ENCODE measurements at regions not wholly inside any gene's neighbourhood (a gene's known extent, or its start where the extent isn't known, plus 50 kb on each side); places are given as distances from the start of the nearest gene placed in this dataset.

DNA sequence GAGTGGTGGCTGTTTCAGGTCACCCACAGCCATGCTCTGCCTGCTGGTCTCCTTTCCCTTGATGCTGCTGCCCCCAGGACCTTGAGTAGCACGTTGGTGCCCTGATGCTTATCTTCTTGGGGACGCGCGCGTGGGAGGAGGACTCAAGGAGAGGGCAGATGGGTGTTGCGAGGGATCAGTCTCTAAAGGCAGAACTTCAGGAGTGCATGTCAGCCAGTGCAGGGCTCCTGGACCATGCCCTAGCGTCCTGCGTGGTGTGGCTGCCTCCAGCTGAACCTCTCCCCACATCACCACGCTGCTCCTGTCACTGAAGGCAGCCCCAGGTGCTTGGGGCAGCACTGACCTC is 62.5 kb upstream of the GLI2 start:
- TF ChIP-seq POLR2AphosphoS5 (IDR thresholded peaks at IDR 0.05; ENCODE audit: low read depth, low read length), result no peak
- TF ChIP-seq POLR2A (IDR thresholded peaks at IDR 0.05; ENCODE audit: low read depth, low read length), result no peak
- no peak for TF ChIP-seq SPI1 (IDR thresholded peaks at IDR 0.05; ENCODE audit: low read depth, low read length)
- no peak for TF ChIP-seq POU2F2 (IDR thresholded peaks at IDR 0.05; ENCODE audit: low read depth, low read length)
- no peak for TF ChIP-seq TAF1 (IDR thresholded peaks at IDR 0.05; ENCODE audit: low read depth, low read length)

Measured in GM12891 (cell line).